NB4 (cell line): ENCODE measurements at regions not wholly inside any gene's neighbourhood (a gene's known extent, or its start where the extent isn't known, plus 50 kb on each side); places are given as distances from the start of the nearest gene placed in this dataset.

ENCODE experiments used
- POLR2A ChIP-seq: IDR thresholded peaks from 2 replicates; pipeline ENCODE4 v1.6.1; 2011; ENCODE audit warnings: mild to moderate bottlenecking; ENCODE audit not compliant: insufficient read length; ENCODE audit errors: extremely low read depth
- TF ChIP-seq, protein P1 (sequence below): IDR thresholded peaks from one replicate; pipeline ENCODE4 v1.5.1; 2012; ENCODE audit warnings: low read depth, low read length

GRCh38 chr17:70797166-70797565, 627.8 kb downstream of the KCNJ2 start:
- TF ChIP-seq, protein P1, sequence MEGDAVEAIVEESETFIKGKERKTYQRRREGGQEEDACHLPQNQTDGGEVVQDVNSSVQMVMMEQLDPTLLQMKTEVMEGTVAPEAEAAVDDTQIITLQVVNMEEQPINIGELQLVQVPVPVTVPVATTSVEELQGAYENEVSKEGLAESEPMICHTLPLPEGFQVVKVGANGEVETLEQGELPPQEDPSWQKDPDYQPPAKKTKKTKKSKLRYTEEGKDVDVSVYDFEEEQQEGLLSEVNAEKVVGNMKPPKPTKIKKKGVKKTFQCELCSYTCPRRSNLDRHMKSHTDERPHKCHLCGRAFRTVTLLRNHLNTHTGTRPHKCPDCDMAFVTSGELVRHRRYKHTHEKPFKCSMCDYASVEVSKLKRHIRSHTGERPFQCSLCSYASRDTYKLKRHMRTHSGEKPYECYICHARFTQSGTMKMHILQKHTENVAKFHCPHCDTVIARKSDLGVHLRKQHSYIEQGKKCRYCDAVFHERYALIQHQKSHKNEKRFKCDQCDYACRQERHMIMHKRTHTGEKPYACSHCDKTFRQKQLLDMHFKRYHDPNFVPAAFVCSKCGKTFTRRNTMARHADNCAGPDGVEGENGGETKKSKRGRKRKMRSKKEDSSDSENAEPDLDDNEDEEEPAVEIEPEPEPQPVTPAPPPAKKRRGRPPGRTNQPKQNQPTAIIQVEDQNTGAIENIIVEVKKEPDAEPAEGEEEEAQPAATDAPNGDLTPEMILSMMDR: no peak
- TF ChIP-seq POLR2A: no peak
